H1 (cell line): ENCODE measurements at regions not wholly inside any gene's neighbourhood (a gene's known extent, or its start where the extent isn't known, plus 50 kb on each side); places are given as distances from the start of the nearest gene placed in this dataset.
"Not testable (repeated sequence)": the region's sequence is repeated elsewhere in the genome, so short reads cannot be mapped to it uniquely, and the experiment has no call there.

ENCODE experiments used
- CTCF ChIA-PET: fragments of 300-600 bp; sonication (Branson Sonifier 250); formaldehyde crosslinking; loops from one replicate; lab custom pipeline; 2021; ENCODE audit not compliant: partially characterized antibody; lab: Charles Lee
- POLR2A ChIA-PET: fragments of 300-600 bp; sonication (Branson Sonifier 250); formaldehyde crosslinking; loops from one replicate; lab custom pipeline; 2021; ENCODE audit warnings: inconsistent platforms; ENCODE audit not compliant: partially characterized antibody; lab: Charles Lee
- DNase-seq, 2 experiments: peaks; one replicate each; pipeline versions ENCODE4 v3.0.0 to v3.0.0-alpha.2; 2010 to 2022; ENCODE audit warnings: low spot score in 2 of 2, low read depth in 1 of 2, mixed read lengths in 1 of 2
- FAIRE-seq: peaks from 2 replicates; lab custom pipeline; 2011; peaks lifted over from hg19 to GRCh38; lab: Jason Lieb, UNC
- H2AFZ ChIP-seq: 2 replicates; pipeline ENCODE4 v1.8.1; 2012; ENCODE audit warnings: low read length, inconsistent platforms
- H2AK5ac ChIP-seq: 2 replicates; pipeline ENCODE4 v1.6.1; 2013; ENCODE audit warnings: low read depth, low read length
- H2BK120ac ChIP-seq: replicated peaks from 2 replicates; pipeline ENCODE3; 2013; ENCODE audit warnings: low read depth, low read length, inconsistent platforms
- H2BK12ac ChIP-seq: 2 replicates; pipeline ENCODE4 v1.6.1; 2013; ENCODE audit warnings: low read depth, low read length
- H2BK15ac ChIP-seq: 2 replicates; pipeline ENCODE4 v1.6.1; 2013; ENCODE audit warnings: low read length
- H2BK20ac ChIP-seq: 2 replicates; pipeline ENCODE4 v1.6.1; 2013; ENCODE audit warnings: low read length
- H2BK5ac ChIP-seq: 2 replicates; pipeline ENCODE4 v1.6.1; 2013; ENCODE audit warnings: low read depth, low read length
- H3K14ac ChIP-seq: 2 replicates; pipeline ENCODE4 v1.6.1; 2013; ENCODE audit warnings: inconsistent platforms; ENCODE audit not compliant: insufficient read length
- H3K18ac ChIP-seq: 2 replicates; pipeline ENCODE4 v1.6.1; 2013; ENCODE audit warnings: low read length; ENCODE audit errors: extremely low read depth
- H3K23ac ChIP-seq: 2 replicates; pipeline ENCODE4 v1.6.1; 2013; ENCODE audit warnings: inconsistent platforms; ENCODE audit not compliant: insufficient read length
- H3K23me2 ChIP-seq: 2 replicates; pipeline ENCODE4 v1.6.1; 2013; ENCODE audit warnings: low read depth, low read length
- H3K27ac ChIP-seq: 2 replicates; pipeline ENCODE4 v1.6.1; 2011; ENCODE audit warnings: low read depth, low read length, inconsistent platforms
- H3K27me3 ChIP-seq, 4 experiments: replicated peaks in 1 of 4; 1 replicate in 1 of 4; 2 replicates in 3 of 4; pipeline versions ENCODE4 v1.6.1 to v1.8.1; 2011 to 2013; ENCODE audit warnings: low read length in 3 of 4, mild to moderate bottlenecking in 3 of 4, inconsistent platforms in 2 of 4, mixed read lengths in 2 of 4, moderate library complexity in 1 of 4; ENCODE audit not compliant: control insufficient read depth in 3 of 4, insufficient read depth in 3 of 4; ENCODE audit errors: extremely low read depth in 1 of 4
- H3K36me3 ChIP-seq, 4 experiments: 2 replicates each; pipeline versions ENCODE4 v1.6.1 to v1.8.1; 2011 to 2013; ENCODE audit warnings: mild to moderate bottlenecking in 4 of 4, low read length in 3 of 4, moderate library complexity in 2 of 4, control low read depth in 1 of 4, inconsistent platforms in 1 of 4; ENCODE audit not compliant: insufficient read depth in 4 of 4, control insufficient read depth in 2 of 4
- H3K4ac ChIP-seq: replicated peaks from 2 replicates; pipeline ENCODE3; 2013; ENCODE audit warnings: low read length, low read depth, mixed read lengths, inconsistent platforms; ENCODE audit not compliant: insufficient read length
- H3K4me1 ChIP-seq, 4 experiments: replicated peaks in 1 of 4; 1 replicate in 1 of 4; 2 replicates in 3 of 4; pipeline versions ENCODE4 v1.6.1 to v1.8.1; 2011 to 2013; ENCODE audit warnings: low read length in 3 of 4, inconsistent platforms in 2 of 4, mixed read lengths in 1 of 4; ENCODE audit not compliant: insufficient read depth in 4 of 4, control insufficient read depth in 3 of 4
- H3K4me2 ChIP-seq, 2 experiments: 2 replicates each; pipeline versions ENCODE4 v1.6.1 to v1.8.1; 2011 to 2013; ENCODE audit warnings: low read depth in 2 of 2, low read length in 2 of 2, control low read depth in 1 of 2, inconsistent platforms in 1 of 2, mild to moderate bottlenecking in 1 of 2; ENCODE audit not compliant: insufficient read depth in 1 of 2
- H3K4me3 ChIP-seq, 4 experiments: fragments of 200-600, 300-600 bp in 1 of 4; sonication (generic), shearing (Covaris generic), sonication (Bioruptor Twin) in 1 of 4; 2 replicates each; pipeline versions ENCODE4 v1.5.1 to v1.8.1; 2011 to 2016; ENCODE audit warnings: low read length in 4 of 4, low read depth in 3 of 4, control low read depth in 2 of 4, inconsistent platforms in 2 of 4, mild to moderate bottlenecking in 2 of 4, mixed read lengths in 1 of 4, moderate library complexity in 1 of 4; ENCODE audit not compliant: insufficient read depth in 2 of 4; ENCODE audit errors: extremely low read depth in 1 of 4
- H3K56ac ChIP-seq: replicated peaks from 2 replicates; pipeline ENCODE3; 2013; ENCODE audit warnings: low read depth, mild to moderate bottlenecking, mixed read lengths, low read length, inconsistent platforms; ENCODE audit not compliant: insufficient read length
- H3K79me1 ChIP-seq: 2 replicates; pipeline ENCODE4 v1.6.1; 2013; ENCODE audit warnings: low read depth, low read length, control low read depth
- H3K79me2 ChIP-seq, 2 experiments: 2 replicates each; pipeline versions ENCODE4 v1.6.1 to v1.8.1; 2012 to 2013; ENCODE audit warnings: low read length in 2 of 2, mild to moderate bottlenecking in 2 of 2, inconsistent platforms in 1 of 2; ENCODE audit not compliant: insufficient read depth in 2 of 2, control insufficient read depth in 1 of 2
- H3K9ac ChIP-seq, 4 experiments: replicated peaks in 1 of 4; 1 replicate in 1 of 4; 2 replicates in 3 of 4; pipeline versions ENCODE4 v1.6.1 to v1.8.1; 2011 to 2013; ENCODE audit warnings: low read depth in 3 of 4, low read length in 3 of 4, control low read depth in 2 of 4, mild to moderate bottlenecking in 2 of 4, moderate library complexity in 2 of 4, inconsistent platforms in 1 of 4; ENCODE audit errors: extremely low read depth in 1 of 4
- H3K9me3 ChIP-seq, 2 experiments: 2 replicates each; pipeline versions ENCODE4 v1.6.1 to v1.8.1; 2012 to 2013; ENCODE audit warnings: mild to moderate bottlenecking in 2 of 2, moderate library complexity in 2 of 2, control low read depth in 1 of 2, inconsistent platforms in 1 of 2, low read depth in 1 of 2, low read length in 1 of 2, mixed read lengths in 1 of 2; ENCODE audit not compliant: insufficient read depth in 2 of 2
- H4K20me1 ChIP-seq, 2 experiments: replicated peaks in 1 of 2; 2 replicates each; pipeline versions ENCODE3 to v1.8.1; 2011 to 2013; ENCODE audit warnings: inconsistent platforms in 2 of 2, low read length in 2 of 2, mild to moderate bottlenecking in 1 of 2; ENCODE audit not compliant: insufficient read depth in 2 of 2, control insufficient read depth in 1 of 2
- H4K5ac ChIP-seq: 2 replicates; pipeline ENCODE4 v1.6.1; 2013; ENCODE audit warnings: low read length, low read depth, mixed read lengths, inconsistent platforms; ENCODE audit not compliant: insufficient read length
- H4K8ac ChIP-seq: 2 replicates; pipeline ENCODE4 v1.8.0; 2013; ENCODE audit warnings: mild to moderate bottlenecking, moderate library complexity, low read length, inconsistent platforms; ENCODE audit not compliant: insufficient read depth; ENCODE audit errors: extremely low read depth
- H4K91ac ChIP-seq: replicated peaks from 2 replicates; pipeline ENCODE3; 2013; ENCODE audit warnings: low read length, mixed read lengths, inconsistent platforms; ENCODE audit not compliant: insufficient read length
- ATF2 ChIP-seq: IDR thresholded peaks from 2 replicates; pipeline ENCODE4 v1.6.1; 2012; ENCODE audit warnings: low read length, inconsistent platforms
- EGR1 ChIP-seq: IDR thresholded peaks from 2 replicates; pipeline ENCODE4 v1.6.1; 2011; ENCODE audit warnings: low read depth, low read length, borderline replicate concordance
- ZNF274 ChIP-seq: IDR thresholded peaks from 2 replicates; pipeline ENCODE4 v1.7.0; 2012; ENCODE audit warnings: low read length, borderline replicate concordance; ENCODE audit errors: extremely low read depth
- WGBS, 2 experiments: shearing (Covaris generic) in 1 of 2; methylation state at CpG; one replicate each; pipeline versions ENCODE4 v1.1.6 to v1.1.7; 2013 to 2015; ENCODE audit warnings: low lambda C conversion rate in 2 of 2, mixed read lengths in 2 of 2, inconsistent platforms in 1 of 2, low coverage in 1 of 2, missing lambda C conversion rate in 1 of 2; ENCODE audit not compliant: insufficient replicate concordance in 2 of 2, insufficient coverage in 1 of 2, insufficient read length in 1 of 2; ENCODE audit errors: extremely low coverage in 1 of 2, missing lambda C conversion rate in 1 of 2; 5-methylcytosine and 5-hydroxymethylcytosine counted together

- TF ChIP-seq ATF2 (no peak), EGR1 (no peak), ZNF274 (no peak)
Observed at GRCh38 chr21:9735421-9735961, 785.9 kb upstream of the TPTE start (continued).

GRCh38 chr21:9737301-9737700 lies 784.1 kb upstream of the TPTE start:
- H3K36me3 ChIP-seq, POLR2A ChIA-PET: not testable (repeated sequence)

More at GRCh38 chr21:9737301-9737700, 784.1 kb upstream of the TPTE start:
- H3K27ac ChIP-seq, H3K4ac ChIP-seq, H3K14ac ChIP-seq, H3K79me1 ChIP-seq, H3K9ac ChIP-seq, H3K4me2 ChIP-seq, H3K56ac ChIP-seq, H4K20me1 ChIP-seq, FAIRE-seq, H3K18ac ChIP-seq, H2AK5ac ChIP-seq, H2BK12ac ChIP-seq, DNase-seq, H2AFZ ChIP-seq, H3K4me3 ChIP-seq, H3K23me2 ChIP-seq, H2BK15ac ChIP-seq, CTCF ChIA-PET, H2BK20ac ChIP-seq, H3K79me2 ChIP-seq, H4K91ac ChIP-seq, H3K23ac ChIP-seq, H4K8ac ChIP-seq, H2BK120ac ChIP-seq, H3K27me3 ChIP-seq, H4K5ac ChIP-seq, H3K4me1 ChIP-seq, H2BK5ac ChIP-seq: not testable (repeated sequence)
- whole genome bisulfite sequencing, 2 experiments: 90% methylated on average over 2 of the region's 2 CpGs; no CpG with 5 or more reads in 1 of the 2 experiments
- peaks cover 59 to 80% of the 10 kb centered on the region in 2 experiments for H3K9me3 ChIP-seq
